Neural cell (in vitro differentiated cells): ENCODE measurements at regions not wholly inside any gene's neighbourhood (a gene's known extent, or its start where the extent isn't known, plus 50 kb on each side); places are given as distances from the start of the nearest gene placed in this dataset.

ENCODE experiments used
- H2AFZ ChIP-seq: fragments of 200-600, 300-800 bp; sonication (generic), shearing (Covaris generic); 2 replicates; pipeline ENCODE4 v1.6.0; 2014; ENCODE audit warnings: low read depth, mild to moderate bottlenecking, antibody characterized with exemption, low read length, moderate library complexity
- H3F3A ChIP-seq: fragments of 200-600 bp; shearing (Covaris generic); 2 replicates; pipeline ENCODE4 v1.6.1; 2016; ENCODE audit warnings: mild to moderate bottlenecking, moderate library complexity, mixed read lengths, antibody characterized with exemption, low read length; ENCODE audit not compliant: insufficient read depth, poor library complexity, severe bottlenecking
- H3K27ac ChIP-seq: fragments of 200-600, 300-800 bp; sonication (generic), shearing (Covaris generic); 2 replicates; pipeline ENCODE4 v1.5.1; 2014; ENCODE audit warnings: mild to moderate bottlenecking, low read length, moderate library complexity
- H3K27me3 ChIP-seq: fragments of 300-800, 200-600 bp; sonication (generic), shearing (Covaris generic); 2 replicates; pipeline ENCODE4 v1.6.0; 2014; ENCODE audit warnings: mild to moderate bottlenecking, low read depth, low read length, moderate library complexity; ENCODE audit not compliant: insufficient read depth
- H3K36me3 ChIP-seq: fragments of 300-800, 200-600 bp; sonication (generic), shearing (Covaris generic); 2 replicates; pipeline ENCODE4 v1.5.1; 2014; ENCODE audit warnings: mild to moderate bottlenecking, antibody characterized with exemption, low read length, moderate library complexity; ENCODE audit not compliant: insufficient read depth
- H3K4me2 ChIP-seq: fragments of 300-800, 200-600 bp; sonication (generic), shearing (Covaris generic); 2 replicates; pipeline ENCODE4 v1.6.0; 2014; ENCODE audit warnings: mild to moderate bottlenecking, low read length
- H3K4me3 ChIP-seq: fragments of 300-800, 200-600 bp; sonication (generic), shearing (Covaris generic); 2 replicates; pipeline ENCODE4 v1.5.1; 2014; ENCODE audit warnings: mild to moderate bottlenecking, low read length, moderate library complexity
- H3K79me2 ChIP-seq: fragments of 200-600 bp; shearing (Covaris generic); replicated peaks from 2 replicates; pipeline ENCODE4 v1.6.0; 2014; ENCODE audit warnings: mild to moderate bottlenecking, low read length, moderate library complexity; ENCODE audit not compliant: insufficient read depth
- H3K9ac ChIP-seq: fragments of 300-800, 200-600 bp; sonication (generic), shearing (Covaris generic); 2 replicates; pipeline ENCODE4 v1.6.1; 2016; ENCODE audit warnings: mild to moderate bottlenecking, low read length, mixed read lengths
- H3K9me2 ChIP-seq: fragments of 200-600 bp; shearing (Covaris generic); 2 replicates; pipeline ENCODE4 v1.6.1; 2016; ENCODE audit warnings: mild to moderate bottlenecking, low read length, mixed read lengths; ENCODE audit not compliant: insufficient read depth
- H3K9me3 ChIP-seq: fragments of 200-600, 300-800 bp; sonication (generic), shearing (Covaris generic); 2 replicates; pipeline ENCODE4 v1.6.1; 2016; ENCODE audit warnings: mild to moderate bottlenecking, mixed run types, low read length, moderate library complexity, mixed read lengths
- H4K20me1 ChIP-seq: fragments of 200-600 bp; shearing (Covaris generic); 2 replicates; pipeline ENCODE4 v1.6.1; 2016; ENCODE audit warnings: mild to moderate bottlenecking, mixed run types; ENCODE audit not compliant: insufficient read depth
- CTCF ChIP-seq: fragments of 450-650 bp; IDR thresholded peaks from 2 replicates; pipeline ENCODE4 v1.5.1; 2014; ENCODE audit warnings: antibody characterized with exemption, mild to moderate bottlenecking, moderate library complexity; ENCODE audit not compliant: poor library complexity, severe bottlenecking
- EP300 ChIP-seq: fragments of 450-650 bp; conservative IDR thresholded peaks from 2 replicates; pipeline ENCODE4 v1.6.1; 2014; ENCODE audit warnings: antibody characterized with exemption, mild to moderate bottlenecking, moderate library complexity; ENCODE audit not compliant: poor library complexity, severe bottlenecking
- EZH2 ChIP-seq: fragments of 200-600, 300-800 bp; shearing (Covaris generic), sonication (generic); IDR thresholded peaks from 2 replicates; pipeline ENCODE4 v1.6.1; 2014; ENCODE audit warnings: antibody characterized with exemption, low read length, borderline replicate concordance, mild to moderate bottlenecking; ENCODE audit not compliant: insufficient read depth, poor library complexity, severe bottlenecking
- MXI1 ChIP-seq: fragments of 450-650 bp; conservative IDR thresholded peaks from 2 replicates; pipeline ENCODE4 v1.6.1; 2014; ENCODE audit warnings: antibody characterized with exemption, mild to moderate bottlenecking; ENCODE audit not compliant: poor library complexity, severe bottlenecking
- POLR2AphosphoS5 ChIP-seq: IDR thresholded peaks from 2 replicates; pipeline ENCODE4 v1.6.1; 2012
- RAD21 ChIP-seq: fragments of 450-650 bp; conservative IDR thresholded peaks from 2 replicates; pipeline ENCODE4 v1.6.1; 2014; ENCODE audit warnings: antibody characterized with exemption, mild to moderate bottlenecking, moderate library complexity
- REST ChIP-seq: IDR thresholded peaks from 2 replicates; pipeline ENCODE4 v1.6.1; 2012; ENCODE audit warnings: borderline replicate concordance
- SMC3 ChIP-seq: fragments of 450-650 bp; conservative IDR thresholded peaks from 2 replicates; pipeline ENCODE4 v1.6.1; 2014; ENCODE audit warnings: antibody characterized with exemption, mild to moderate bottlenecking, moderate library complexity; ENCODE audit not compliant: poor library complexity
- TAF1 ChIP-seq: IDR thresholded peaks from 2 replicates; pipeline ENCODE4 v1.6.1; 2012; ENCODE audit warnings: low read depth

GRCh38 chr2:11920993-11921583, 174.7 kb downstream of the LPIN1 start:
- Histone ChIP-seq H3K9me3 (no peaks in the 10 kb centered on the region), H3K36me3 (no peaks in the 10 kb centered on the region), H2AFZ (no peak overlapping the region), H4K20me1 (no peaks in the 10 kb centered on the region), H3K4me3 (no peak overlapping the region), H3K79me2 (no peaks in the 10 kb centered on the region), H3K4me2 (no peak overlapping the region), H3K27ac (no peak overlapping the region), H3K27me3 (no peaks in the 10 kb centered on the region), H3F3A (no peaks in the 10 kb centered on the region), H3K9me2 (no peaks in the 10 kb centered on the region), H3K9ac (no peak overlapping the region)
- no peak for TF ChIP-seq RAD21
- no peak for TF ChIP-seq REST

DNA sequence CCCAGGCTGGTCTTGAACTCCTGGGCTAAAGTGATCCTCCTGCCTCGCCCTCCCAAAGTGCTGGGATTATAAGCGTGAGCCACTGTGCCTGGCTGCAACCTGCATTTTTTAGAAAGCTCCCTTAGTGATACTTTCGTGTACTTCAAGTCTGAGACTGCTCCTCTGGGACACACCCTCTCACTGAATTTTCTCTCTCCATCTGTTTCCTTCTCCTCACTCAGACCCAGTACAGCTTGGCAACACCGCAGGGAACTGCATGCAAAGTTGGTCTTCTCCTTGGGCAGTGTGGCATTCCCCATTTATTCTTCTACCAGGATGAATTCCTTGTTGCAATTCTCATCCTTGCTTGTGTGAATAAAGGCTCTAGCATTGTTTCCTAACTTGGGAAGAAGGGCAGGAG, 175.9 kb downstream of the LPIN1 start:
- H3K9ac ChIP-seq = no peak overlapping the region
- H2AFZ ChIP-seq = no peak overlapping the region
- no peaks in the 10 kb centered on the region for H3K9me2 ChIP-seq
- H3F3A ChIP-seq = no peaks in the 10 kb centered on the region
- no peak overlapping the region for H3K27ac ChIP-seq
- TF ChIP-seq EP300 (no peak), EZH2 (no peak), SMC3 (no peak), POLR2AphosphoS5 (no peak), TAF1 (no peak), CTCF (no peak), RAD21 (no peak), MXI1 (no peak), REST (no peak)
- no peaks in the 10 kb centered on the region for H4K20me1 ChIP-seq
- H3K9me3 ChIP-seq = no peaks in the 10 kb centered on the region
- H3K4me2 ChIP-seq = no peak overlapping the region
- no peaks in the 10 kb centered on the region for H3K27me3 ChIP-seq
- H3K79me2 ChIP-seq = no peaks in the 10 kb centered on the region
- no peaks in the 10 kb centered on the region for H3K36me3 ChIP-seq
- H3K4me3 ChIP-seq = no peak overlapping the region
